ENCODE measurements at regions not wholly inside any gene's neighbourhood (a gene's known extent, or its start where the extent isn't known, plus 50 kb on each side); places are given as distances from the start of the nearest gene placed in this dataset.
"Not testable (repeated sequence)": the region's sequence is repeated elsewhere in the genome, so short reads cannot be mapped to it uniquely, and the experiment has no call there.

DNA sequence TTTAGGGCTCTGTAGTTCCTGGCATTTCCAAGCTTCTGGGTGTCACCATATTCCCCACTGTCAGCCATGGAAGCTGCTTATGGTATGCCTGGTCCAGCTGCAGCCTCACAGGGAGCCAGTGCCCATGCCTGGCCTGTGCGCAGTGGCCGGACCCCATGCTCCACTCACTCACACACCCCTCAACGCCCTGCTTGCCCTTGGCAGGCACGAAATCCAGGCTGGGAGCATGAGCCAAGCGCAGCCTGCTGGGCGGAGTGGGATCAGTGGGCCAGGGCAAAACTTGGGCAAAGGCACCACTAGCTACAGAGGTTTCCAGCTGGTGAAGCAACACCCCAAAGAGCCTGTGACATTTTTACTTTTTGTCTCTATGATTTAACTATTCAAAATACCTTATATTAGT is 520.4 kb downstream of the RWDD3 start:
- no peak for DNase-seq (ENCODE audit: low read depth in 2 of 2)

DNA sequence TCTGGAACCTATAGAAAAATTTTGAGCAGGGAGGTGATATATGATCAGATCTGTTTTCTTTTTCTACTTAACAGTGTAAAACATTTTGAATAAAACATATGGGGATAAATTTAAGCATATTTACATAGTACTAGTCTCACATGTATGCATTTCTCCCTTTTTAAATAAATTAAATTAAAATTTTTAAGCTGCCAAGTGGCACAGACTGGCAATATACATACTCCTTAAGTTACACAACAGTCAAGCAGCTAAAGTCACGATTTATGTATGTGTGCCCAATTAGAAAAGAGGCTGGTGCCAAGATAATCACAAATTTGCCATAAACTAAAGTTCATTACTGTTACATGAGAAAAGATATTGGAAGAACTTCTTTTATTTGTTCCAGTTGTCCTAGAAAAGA is 532.0 kb downstream of the RWDD3 start:
- no peak for DNase-seq (ENCODE audit: low read depth in 2 of 2)

DNA sequence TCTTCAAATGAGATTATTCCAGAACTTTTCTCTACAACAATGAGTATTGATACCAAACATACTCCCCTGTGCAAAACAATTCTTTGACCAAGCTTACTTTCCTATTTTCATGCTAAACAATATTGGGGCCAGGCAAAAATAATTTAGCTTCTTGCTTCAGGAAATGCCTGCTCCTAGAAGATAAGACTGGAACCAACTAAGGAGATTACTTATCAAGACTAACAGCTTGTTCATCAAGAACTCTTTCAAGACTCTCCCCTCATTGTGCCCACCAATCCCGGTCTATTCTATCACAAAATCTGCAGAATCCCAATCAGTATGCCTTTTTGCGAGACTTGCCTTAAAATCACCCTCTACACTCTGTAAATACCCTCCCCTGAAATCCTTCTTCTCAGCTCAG is 536.6 kb downstream of the RWDD3 start:
- no peak for DNase-seq (ENCODE audit: low read depth in 2 of 2)

DNA sequence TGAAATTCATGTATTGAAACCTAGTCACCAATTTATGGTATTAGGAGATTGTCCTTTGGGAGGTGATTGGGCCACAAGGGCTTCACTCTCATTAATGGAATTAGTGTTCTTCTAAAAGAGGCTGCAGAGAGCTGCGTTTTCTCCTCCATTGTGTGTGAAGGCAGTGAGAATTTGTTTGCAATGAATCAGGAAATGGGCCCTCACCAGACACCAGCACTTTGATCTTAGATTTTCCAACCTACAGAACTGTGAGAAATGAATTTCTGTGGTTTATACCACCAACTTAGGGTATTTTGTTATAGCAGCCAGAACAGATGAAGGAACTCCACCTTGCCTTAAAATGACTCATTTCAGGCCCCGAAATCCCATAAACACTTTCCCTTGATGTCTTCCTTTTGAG is 544.2 kb downstream of the RWDD3 start:
- no peak for DNase-seq (ENCODE audit: low read depth in 2 of 2)

- DNase-seq (ENCODE audit: low read depth in 2 of 2) = no peak
Observed at GRCh38 chr1:95780836-95781235, 546.8 kb downstream of the RWDD3 start.

- no peak for DNase-seq (ENCODE audit: low read depth in 2 of 2)
Observed at GRCh38 chr1:95790136-95790535, 556.1 kb downstream of the RWDD3 start.

DNA sequence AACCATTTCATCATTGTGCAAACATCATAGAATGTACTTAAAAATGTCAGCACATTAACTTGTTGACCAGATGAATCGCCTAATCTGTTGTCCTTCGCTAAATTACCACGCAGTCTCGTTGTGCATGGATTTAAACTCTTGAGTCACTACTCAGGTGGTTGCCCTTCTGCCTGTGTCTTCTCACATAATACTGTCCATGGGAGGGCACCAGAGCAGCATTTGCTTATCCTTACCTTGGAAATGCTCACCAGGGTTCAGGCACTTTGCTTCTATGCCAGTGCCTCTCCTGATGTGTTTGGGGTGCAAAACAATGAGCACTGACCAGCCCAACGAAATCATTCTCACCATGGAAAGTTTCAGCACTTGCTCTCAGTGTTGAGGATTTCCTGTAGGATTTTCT is 559.9 kb downstream of the RWDD3 start:
- no peak for DNase-seq (ENCODE audit: low read depth in 2 of 2)

- DNase-seq (ENCODE audit: low read depth in 2 of 2) = not testable (repeated sequence)
Observed at GRCh38 chr1:95797761-95798160, 563.8 kb downstream of the RWDD3 start.

DNA sequence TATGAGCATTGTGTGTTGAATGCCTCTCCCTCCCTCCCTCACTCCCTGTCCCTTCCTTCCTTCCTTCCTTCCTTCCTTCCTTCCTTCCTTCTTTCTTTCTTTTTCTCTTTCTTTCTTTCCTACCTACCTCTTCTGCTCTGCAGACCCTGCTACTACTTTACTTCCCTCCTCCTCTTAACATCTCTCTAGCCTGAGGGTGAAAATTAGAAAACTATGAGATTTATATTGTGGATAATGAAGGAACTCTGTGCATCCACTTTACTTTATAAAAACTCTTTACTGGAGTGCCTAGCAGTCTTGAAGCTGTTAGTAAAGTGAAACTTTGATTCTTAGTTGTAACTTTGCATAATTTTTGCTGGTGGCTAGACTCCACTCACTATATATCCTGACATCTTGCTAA is 572.2 kb downstream of the RWDD3 start:
- DNase-seq (ENCODE audit: low read depth in 2 of 2) = no peak

GRCh38 chr1:95809391-95809790 is 575.4 kb downstream of the RWDD3 start:
- DNase-seq (ENCODE audit: low read depth in 2 of 2) = no peak

DNA sequence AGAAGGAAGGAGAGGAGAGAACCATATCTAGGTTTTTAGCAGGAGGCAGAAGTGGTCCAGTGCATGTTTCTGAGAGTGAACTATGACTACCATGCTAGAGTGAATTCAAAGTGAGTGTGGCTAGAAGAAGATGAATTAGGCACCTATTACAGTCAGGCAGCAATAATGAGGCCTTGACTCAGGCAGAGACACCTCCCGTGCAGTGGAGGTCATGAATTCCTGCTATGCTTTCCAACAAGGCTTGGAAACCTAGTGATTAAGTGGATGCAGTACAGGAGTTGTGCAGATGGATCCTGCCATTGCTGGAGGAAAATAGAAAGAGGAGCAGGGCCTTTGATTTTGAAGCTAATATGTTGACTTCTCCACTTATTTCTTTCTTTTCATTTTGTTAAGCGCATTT is 581.5 kb downstream of the RWDD3 start:
- DNase-seq (ENCODE audit: low read depth in 2 of 2) = no peak

GRCh38 chr1:95829556-95829955 is 595.5 kb downstream of the RWDD3 start:
- DNase-seq (ENCODE audit: low read depth in 2 of 2) = no peak

DNA sequence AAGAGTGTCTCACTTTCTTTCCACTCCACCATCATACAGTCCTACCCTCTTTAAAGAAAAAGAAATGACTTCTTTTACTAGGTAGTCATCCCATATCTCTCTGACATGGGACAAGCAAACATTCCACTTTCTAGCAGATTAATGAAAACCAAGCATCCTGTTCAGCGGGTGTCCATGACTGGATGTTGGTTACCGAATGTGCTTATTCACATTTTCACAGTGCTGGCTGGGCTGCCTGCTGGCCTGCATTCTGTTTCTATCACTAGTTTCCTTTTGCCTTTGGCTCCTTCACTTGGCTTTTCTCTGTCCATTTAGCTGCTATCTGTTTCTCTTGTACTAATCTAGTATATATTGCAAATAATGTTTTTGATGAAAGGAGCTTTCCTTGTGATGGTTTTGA is 598.4 kb downstream of the RWDD3 start:
- no peak for DNase-seq (ENCODE audit: low read depth in 2 of 2)

- DNase-seq (ENCODE audit: low read depth in 2 of 2) = no peak
Observed at GRCh38 chr1:95849439-95849838, 615.4 kb downstream of the RWDD3 start.

DNA sequence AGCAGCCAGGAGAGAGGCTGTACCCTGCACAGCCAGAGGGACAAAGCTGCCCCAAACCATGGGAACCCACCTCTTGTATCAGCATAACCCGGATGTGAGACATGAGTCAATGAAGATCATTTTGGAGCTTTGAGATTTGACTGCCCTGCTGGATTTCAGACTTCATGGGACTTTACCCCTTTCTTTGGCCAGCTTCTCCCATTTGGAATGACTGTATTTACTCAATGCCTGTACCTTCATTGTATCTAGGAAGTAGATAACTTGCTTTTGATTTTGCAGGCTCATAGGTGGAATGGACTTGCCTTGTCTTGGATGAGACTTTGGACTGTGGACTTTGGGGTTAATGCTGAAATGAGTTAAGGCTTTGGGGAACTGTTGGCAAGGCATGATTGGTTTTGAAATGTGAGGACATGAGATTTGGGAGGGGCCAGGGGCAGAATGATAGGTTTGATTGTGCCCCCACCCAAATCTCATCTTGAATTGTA is 616.2 kb downstream of the RWDD3 start:
- DNase-seq (ENCODE audit: low read depth in 2 of 2) = no peak

DNA sequence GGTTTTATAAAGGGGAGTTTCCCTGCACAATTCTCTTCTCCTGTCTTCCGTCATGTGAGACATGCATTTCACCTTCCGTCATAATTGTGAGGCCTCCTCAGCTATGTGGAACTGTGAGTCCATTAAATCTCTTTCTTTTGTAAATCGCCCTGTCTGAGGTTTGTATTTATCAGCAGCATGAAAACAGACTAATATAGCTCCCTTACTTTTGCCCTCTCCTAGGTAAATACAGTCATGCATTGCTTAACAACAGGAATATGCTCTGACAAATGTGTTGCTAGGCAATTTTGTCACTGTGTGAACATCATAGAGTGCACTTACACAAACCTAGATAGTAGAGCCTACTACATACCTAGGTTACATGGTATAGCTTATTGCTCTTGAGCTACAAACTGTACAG is 616.8 kb downstream of the RWDD3 start:
- DNase-seq (ENCODE audit: low read depth in 2 of 2) = no peak

DNA sequence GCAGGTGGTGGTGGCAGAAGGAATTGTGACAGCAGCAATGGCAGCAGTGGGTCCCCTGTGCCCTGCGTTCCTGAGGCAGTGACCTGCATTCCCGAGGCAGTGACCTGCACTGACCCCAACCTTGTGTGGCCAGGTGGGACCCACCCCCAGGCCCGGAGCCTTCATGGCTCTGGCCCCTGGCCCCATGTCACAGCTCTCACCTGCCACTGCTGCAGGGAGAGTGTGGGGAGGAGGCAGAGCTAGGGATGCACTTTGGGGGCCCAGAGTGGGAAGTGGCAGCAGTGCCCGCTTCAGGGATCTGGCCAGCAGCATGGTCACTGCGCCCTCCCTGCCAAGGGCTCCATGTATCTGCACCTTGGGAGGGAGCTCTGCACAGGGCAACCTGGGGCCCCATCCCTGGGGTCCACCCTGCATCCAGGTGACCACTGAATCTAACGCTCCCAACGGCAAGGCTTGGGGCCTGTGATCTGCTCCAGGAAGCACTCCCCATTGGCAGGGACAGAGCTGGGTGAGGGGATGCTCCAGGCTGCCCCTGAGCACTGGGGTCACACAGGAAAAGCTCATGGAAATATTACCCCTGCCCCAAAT is 618.6 kb downstream of the RWDD3 start:
- DNase-seq (ENCODE audit: low read depth in 2 of 2) = no peak

GRCh38 chr1:95854457-95854856 is 620.4 kb downstream of the RWDD3 start:
- DNase-seq (ENCODE audit: low read depth in 2 of 2) = no peak

DNA sequence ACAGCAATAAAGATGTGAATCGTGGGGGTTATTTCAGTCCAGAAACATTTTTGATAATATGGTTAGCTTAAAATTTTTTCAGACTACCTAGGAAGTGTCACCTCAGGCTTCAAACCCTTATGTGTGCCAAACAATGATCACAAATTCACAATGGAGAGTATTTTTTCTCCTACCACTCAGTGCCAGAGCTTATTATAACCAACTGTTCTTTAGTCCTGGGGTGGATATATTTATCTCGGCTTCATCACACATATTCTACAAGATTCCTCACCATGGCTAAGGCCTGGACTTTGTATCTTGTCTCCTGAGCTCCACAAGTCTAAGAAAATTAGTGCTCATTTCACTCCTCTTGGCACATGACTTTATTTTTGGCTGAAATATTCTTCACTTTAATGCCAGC is 629.1 kb downstream of the RWDD3 start:
- DNase-seq (ENCODE audit: low read depth in 2 of 2) = no peak

DNA sequence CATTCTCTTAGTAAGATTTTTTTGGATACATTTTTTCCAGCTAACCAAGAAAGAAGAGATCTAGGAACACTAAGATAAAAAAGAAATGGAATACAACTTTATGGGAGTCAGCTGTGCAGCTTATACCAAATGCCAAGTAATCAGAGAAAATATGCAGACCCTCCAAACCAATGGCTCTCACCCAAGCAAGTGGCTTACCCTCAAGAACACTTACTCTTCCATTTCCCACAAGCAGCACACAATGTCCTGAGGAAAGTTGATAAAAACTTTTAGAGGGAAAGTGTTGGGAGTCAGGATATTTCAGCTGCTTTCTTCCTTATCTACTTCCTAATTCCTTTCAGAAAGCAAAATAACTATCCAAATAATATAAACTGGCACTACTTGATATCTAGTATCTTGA is 631.8 kb downstream of the RWDD3 start:
- DNase-seq (ENCODE audit: low read depth in 2 of 2) = no peak

DNA sequence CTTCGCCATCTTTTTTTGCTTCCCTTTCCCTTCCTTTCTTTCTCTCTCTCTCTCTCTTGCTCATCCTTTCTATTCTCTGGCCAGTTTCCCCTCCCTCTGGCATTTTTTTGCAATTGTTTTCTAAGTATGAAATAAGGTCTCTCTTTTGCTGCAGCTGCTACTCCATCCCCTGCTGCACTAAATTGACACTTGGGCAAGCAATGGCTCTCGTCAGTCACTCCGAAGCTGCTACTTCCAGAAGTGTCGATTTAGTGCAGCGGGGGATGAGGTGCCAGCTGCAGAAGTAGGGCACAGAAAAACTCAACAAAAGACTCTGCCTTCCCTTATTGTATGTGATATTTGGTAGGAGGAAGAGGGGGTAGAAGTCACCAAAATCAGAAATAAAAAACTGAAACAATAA is 642.3 kb downstream of the RWDD3 start:
- no peak for DNase-seq (ENCODE audit: low read depth in 2 of 2)

DNA sequence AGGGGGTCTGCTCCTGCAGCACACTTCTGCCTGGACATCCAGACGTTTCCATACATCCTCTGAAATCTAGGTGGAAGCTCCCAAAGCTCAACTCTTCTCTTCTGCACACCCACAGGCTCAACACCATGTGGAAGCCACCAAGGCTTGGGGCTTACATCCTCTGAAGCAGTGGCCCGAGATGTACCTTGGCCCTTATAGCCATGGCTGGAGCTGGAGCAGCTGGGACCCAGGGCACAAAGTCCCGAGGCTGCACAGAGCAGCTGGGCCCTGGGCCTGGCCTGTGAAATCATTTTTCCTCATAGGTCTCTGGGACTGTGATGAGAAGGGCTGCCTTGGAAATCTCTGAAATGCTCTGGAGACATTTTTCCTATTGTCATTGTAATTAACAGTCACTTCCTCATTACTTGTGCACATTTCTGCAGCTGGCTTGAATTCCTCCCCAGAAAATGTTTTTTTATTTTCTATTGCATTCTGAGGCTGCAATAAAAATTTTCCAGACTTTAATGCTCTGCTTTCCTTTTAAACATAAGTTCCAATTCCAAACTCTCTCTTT is 645.6 kb downstream of the RWDD3 start:
- no peak for DNase-seq (ENCODE audit: low read depth in 2 of 2)

GRCh38 chr1:95888941-95889390 is 655.0 kb downstream of the RWDD3 start:
- no peak for DNase-seq (ENCODE audit: low read depth in 2 of 2)

GRCh38 chr1:95889400-95889799 is 655.4 kb downstream of the RWDD3 start:
- DNase-seq (ENCODE audit: low read depth in 2 of 2) = no peak
